SK-N-SH treated with all-trans-retinoic acid at 6 μM for 48 hours (cell line): ENCODE measurements at regions not wholly inside any gene's neighbourhood (a gene's known extent, or its start where the extent isn't known, plus 50 kb on each side); places are given as distances from the start of the nearest gene placed in this dataset.

ENCODE experiments used
- ATAC-seq: fragments of 200-7000 bp; cut with Tn5 transposase; 3 replicates; pipeline ENCODE4 v1.9.1; 2020; ENCODE audit warnings: mild to moderate bottlenecking, moderate library complexity
- ARNTL ChIP-seq: fragments of 450-650 bp; formaldehyde crosslinking; IDR thresholded peaks from 2 replicates; pipeline ENCODE4 v1.5.0; 2020; ENCODE audit warnings: low read depth, mild to moderate bottlenecking, moderate library complexity, borderline replicate concordance
- BACH2 ChIP-seq: fragments of 250-450 bp; sonication (Bioruptor Pico); IDR thresholded peaks from 2 replicates; pipeline ENCODE4 v1.9.0; 2021; ENCODE audit warnings: mild to moderate bottlenecking, borderline replicate concordance
- CREB5 ChIP-seq: fragments of 250-450 bp; sonication (Bioruptor Pico); IDR thresholded peaks from 2 replicates; pipeline ENCODE4 v1.5.1; 2020; ENCODE audit warnings: low read depth, mild to moderate bottlenecking, moderate library complexity
- CSDC2 ChIP-seq: fragments of 250-450 bp; sonication (Bioruptor Pico); IDR thresholded peaks from 2 replicates; pipeline ENCODE4 v1.5.0; 2020; ENCODE audit warnings: mild to moderate bottlenecking, moderate library complexity
- CSRNP3 ChIP-seq: fragments of 250-450 bp; sonication (Bioruptor Pico); IDR thresholded peaks from 2 replicates; pipeline ENCODE4 v1.5.1; 2021; ENCODE audit warnings: mild to moderate bottlenecking, moderate library complexity
- ESRRG ChIP-seq: fragments of 250-450 bp; sonication (Bioruptor Pico); IDR thresholded peaks from 2 replicates; pipeline ENCODE4 v1.6.1; 2021; ENCODE audit warnings: mild to moderate bottlenecking
- GLIS3 ChIP-seq: fragments of 250-450 bp; sonication (Bioruptor Pico); IDR thresholded peaks from 2 replicates; pipeline ENCODE4 v1.5.0; 2020; ENCODE audit warnings: mild to moderate bottlenecking, moderate library complexity
- ISL1 ChIP-seq: fragments of 250-450 bp; sonication (Bioruptor Pico); IDR thresholded peaks from 2 replicates; pipeline ENCODE4 v2.1.2; 2022; ENCODE audit warnings: mild to moderate bottlenecking, moderate library complexity
- OSR1 ChIP-seq: fragments of 250-450 bp; sonication (Bioruptor Pico); IDR thresholded peaks from 2 replicates; pipeline ENCODE4 v1.8.0; 2022; ENCODE audit warnings: moderate library complexity, mild to moderate bottlenecking, inconsistent platforms
- PATZ1 ChIP-seq: fragments of 250-450 bp; sonication (Bioruptor Pico); IDR thresholded peaks from 2 replicates; pipeline ENCODE4 v1.8.0; 2020; ENCODE audit warnings: mild to moderate bottlenecking, moderate library complexity, borderline replicate concordance
- PPARA ChIP-seq: fragments of 250-450 bp; sonication (Bioruptor Pico); IDR thresholded peaks from 2 replicates; pipeline ENCODE4 v1.5.0; 2020; ENCODE audit warnings: mild to moderate bottlenecking, borderline replicate concordance
- RARB ChIP-seq: fragments of 250-450 bp; sonication (Bioruptor Pico); IDR thresholded peaks from 2 replicates; pipeline ENCODE4 v1.8.0; 2021; ENCODE audit warnings: mild to moderate bottlenecking, moderate library complexity
- SNAI2 ChIP-seq: fragments of 250-450 bp; sonication (Bioruptor Pico); IDR thresholded peaks from 2 replicates; pipeline ENCODE4 v1.5.0; 2020; ENCODE audit warnings: mild to moderate bottlenecking, moderate library complexity
- TCF4 ChIP-seq: fragments of 250-450 bp; sonication (Bioruptor Pico); IDR thresholded peaks from 2 replicates; pipeline ENCODE4 v1.8.0; 2021; ENCODE audit warnings: mild to moderate bottlenecking, moderate library complexity, borderline replicate concordance
- TOX ChIP-seq: fragments of 250-450 bp; sonication (Bioruptor Pico); IDR thresholded peaks from 2 replicates; pipeline ENCODE4 v1.8.0; 2021; ENCODE audit warnings: mild to moderate bottlenecking, moderate library complexity, borderline replicate concordance
- TSHZ2 ChIP-seq: fragments of 250-450 bp; sonication (Bioruptor Pico); IDR thresholded peaks from 2 replicates; pipeline ENCODE4 v1.5.0; 2020; ENCODE audit warnings: mild to moderate bottlenecking, moderate library complexity
- ZC3H10 ChIP-seq: fragments of 250-450 bp; sonication (Bioruptor Pico); IDR thresholded peaks from 2 replicates; pipeline ENCODE4 v1.5.1; 2021; ENCODE audit warnings: mild to moderate bottlenecking, moderate library complexity
- ZFP3 ChIP-seq: fragments of 250-450 bp; sonication (Bioruptor Pico); IDR thresholded peaks from 2 replicates; pipeline ENCODE4 v1.5.0; 2020; ENCODE audit warnings: mild to moderate bottlenecking, moderate library complexity
- ZFP30 ChIP-seq: fragments of 450-650 bp; formaldehyde crosslinking; IDR thresholded peaks from 2 replicates; pipeline ENCODE4 v1.5.0; 2022; ENCODE audit warnings: mild to moderate bottlenecking, moderate library complexity
- ZNF565 ChIP-seq: fragments of 450-650 bp; formaldehyde crosslinking; conservative IDR thresholded peaks from 2 replicates; pipeline ENCODE4 v1.5.0; 2020; ENCODE audit warnings: low read depth, mild to moderate bottlenecking, moderate library complexity
- ZNF70 ChIP-seq: fragments of 450-650 bp; formaldehyde crosslinking; IDR thresholded peaks from 2 replicates; pipeline ENCODE4 v1.5.0; 2020; ENCODE audit warnings: mild to moderate bottlenecking, moderate library complexity
- ZNF8 ChIP-seq: fragments of 450-650 bp; formaldehyde crosslinking; IDR thresholded peaks from 2 replicates; pipeline ENCODE4 v1.5.0; 2020; ENCODE audit warnings: mild to moderate bottlenecking, moderate library complexity

- TF ChIP-seq BACH2 (no peak), GLIS3 (CRISPR knock-in tag) (no peak), ZNF565 (no peak), ZFP3 (no peak), ARNTL (CRISPR knock-in tag) (no peak), CSDC2 (no peak)
- no peak for ATAC-seq
Observed at GRCh38 chr2:19554520-19554919, 196.1 kb upstream of the OSR1 start.

GRCh38 chr2:19552270-19552669 lies 193.8 kb upstream of the OSR1 start:
- ATAC-seq: no peak
- TF ChIP-seq PPARA: no peak
- no peak for TF ChIP-seq ZFP3
- TF ChIP-seq ISL1 (CRISPR knock-in tag): no peak
- TF ChIP-seq ZNF70 (CRISPR knock-in tag): no peak
- TF ChIP-seq RARB (CRISPR knock-in tag): no peak
- no peak for TF ChIP-seq SNAI2 (CRISPR knock-in tag)
- no peak for TF ChIP-seq ZFP30
- no peak for TF ChIP-seq CREB5 (CRISPR knock-in tag)
- no peak for TF ChIP-seq ARNTL (CRISPR knock-in tag)

- no peak for TF ChIP-seq ARNTL (CRISPR knock-in tag)
- TF ChIP-seq OSR1: no peak
- no peak for TF ChIP-seq TCF4 (CRISPR knock-in tag)
- TF ChIP-seq CSDC2: no peak
- TF ChIP-seq GLIS3 (CRISPR knock-in tag): no peak
- no peak for TF ChIP-seq TSHZ2 (CRISPR knock-in tag)
- no peak for ATAC-seq
Observed at GRCh38 chr2:19550750-19551149, 192.3 kb upstream of the OSR1 start.

- ATAC-seq: no peak
- no peak for TF ChIP-seq PPARA
- TF ChIP-seq RARB (CRISPR knock-in tag): no peak
- TF ChIP-seq CSRNP3 (CRISPR knock-in tag): no peak
- TF ChIP-seq TCF4 (CRISPR knock-in tag): no peak
- TF ChIP-seq ESRRG (CRISPR knock-in tag): no peak
- no peak for TF ChIP-seq ZC3H10 (CRISPR knock-in tag)
- no peak for TF ChIP-seq ISL1 (CRISPR knock-in tag)
- no peak for TF ChIP-seq ZNF565
- no peak for TF ChIP-seq PATZ1 (CRISPR knock-in tag)
- TF ChIP-seq GLIS3 (CRISPR knock-in tag): no peak
- TF ChIP-seq OSR1: no peak
- TF ChIP-seq, all 23 proteins: peak for 0
Observed at GRCh38 chr2:19549821-19550220, 191.4 kb upstream of the OSR1 start.

- no peak for ATAC-seq
- TF ChIP-seq ZNF70 (CRISPR knock-in tag) (no peak), TCF4 (CRISPR knock-in tag) (no peak), ESRRG (CRISPR knock-in tag) (no peak), PATZ1 (CRISPR knock-in tag) (no peak), CREB5 (CRISPR knock-in tag) (no peak), ZNF565 (no peak), OSR1 (no peak), PPARA (no peak), ZFP3 (no peak), RARB (CRISPR knock-in tag) (no peak), CSDC2 (no peak), TOX (CRISPR knock-in tag) (no peak), SNAI2 (CRISPR knock-in tag) (no peak), ZFP30 (no peak), ZNF8 (CRISPR knock-in tag) (no peak), ARNTL (CRISPR knock-in tag) (no peak), ZC3H10 (CRISPR knock-in tag) (no peak), BACH2 (no peak), GLIS3 (CRISPR knock-in tag) (no peak)
Observed at GRCh38 chr2:19548116-19548515, 189.7 kb upstream of the OSR1 start.
